Common myeloid progenitor, CD34-positive (primary cell): ENCODE measurements at regions not wholly inside any gene's neighbourhood (a gene's known extent, or its start where the extent isn't known, plus 50 kb on each side); places are given as distances from the start of the nearest gene placed in this dataset.

Source experiments
- CTCF ChIA-PET: fragments of 350-600 bp; sonication (Branson Sonifier 250); formaldehyde crosslinking; loops from one replicate; lab custom pipeline; 2021; ENCODE audit warnings: antibody characterized with exemption; lab: Charles Lee
- POLR2A ChIA-PET: fragments of 350-600 bp; sonication (Branson Sonifier 250); formaldehyde crosslinking; loops from one replicate; lab custom pipeline; 2021; ENCODE audit warnings: antibody characterized with exemption; lab: Charles Lee
- DNase-seq, 3 donors: peaks; one replicate each; pipeline versions ENCODE4 v3.0.0 to v3.0.0-alpha.2; 2013
- H3K27ac ChIP-seq, 2 experiments: 1 replicate in 1 of 2; 2 replicates in 1 of 2; pipeline ENCODE4 v1.7.0; 2013; ENCODE audit warnings: inconsistent platforms in 2 of 2, low read length in 2 of 2, mild to moderate bottlenecking in 2 of 2, low read depth in 1 of 2, moderate library complexity in 1 of 2; ENCODE audit not compliant: severe bottlenecking in 2 of 2, insufficient read depth in 1 of 2, poor library complexity in 1 of 2
- H3K27me3 ChIP-seq, 5 experiments: replicated peaks in 2 of 5; 1 replicate in 3 of 5; 2 replicates in 2 of 5; pipeline versions ENCODE4 v1.6.1 to v1.7.0; 2013; ENCODE audit warnings: low read length in 4 of 5, mild to moderate bottlenecking in 2 of 5, moderate library complexity in 2 of 5, inconsistent platforms in 1 of 5; ENCODE audit not compliant: insufficient read depth in 5 of 5, control insufficient read depth in 4 of 5
- H3K36me3 ChIP-seq, 4 experiments: 1 replicate in 2 of 4; 2 replicates in 2 of 4; pipeline versions ENCODE4 v1.6.1 to v1.7.0; 2013; ENCODE audit warnings: low read length in 3 of 4, control low read depth in 1 of 4, mild to moderate bottlenecking in 1 of 4; ENCODE audit not compliant: control insufficient read depth in 4 of 4, insufficient read depth in 4 of 4
- H3K4me1 ChIP-seq, 4 experiments: 1 replicate in 3 of 4; 2 replicates in 1 of 4; pipeline versions ENCODE4 v1.6.1 to v1.7.1; 2013; ENCODE audit warnings: low read length in 3 of 4, mild to moderate bottlenecking in 3 of 4, control low read depth in 1 of 4, inconsistent platforms in 1 of 4, moderate library complexity in 1 of 4; ENCODE audit not compliant: control insufficient read depth in 4 of 4, insufficient read depth in 4 of 4; ENCODE audit errors: control extremely low read depth in 1 of 4
- H3K4me3 ChIP-seq, 7 experiments: 1 replicate in 4 of 7; 2 replicates in 3 of 7; pipeline versions ENCODE4 v1.5.1 to v1.7.0; 2013; ENCODE audit warnings: mild to moderate bottlenecking in 7 of 7, low read length in 6 of 7, moderate library complexity in 6 of 7, inconsistent platforms in 2 of 7, low read depth in 2 of 7, control low read depth in 1 of 7; ENCODE audit not compliant: insufficient read depth in 4 of 7, control insufficient read depth in 1 of 7; ENCODE audit errors: extremely low read depth in 1 of 7
- H3K9me3 ChIP-seq, 5 experiments: 1 replicate in 4 of 5; 2 replicates in 1 of 5; pipeline versions ENCODE4 v1.6.1 to v1.7.1; 2013; ENCODE audit warnings: low read length in 4 of 5, mild to moderate bottlenecking in 2 of 5, inconsistent platforms in 1 of 5, low read depth in 1 of 5, moderate library complexity in 1 of 5; ENCODE audit not compliant: control insufficient read depth in 4 of 5, insufficient read depth in 2 of 5; ENCODE audit errors: control extremely low read depth in 1 of 5
- WGBS: methylation state at CpG from one replicate; pipeline ENCODE4 v1.1.5; 2013; ENCODE audit not compliant: insufficient coverage; 5-methylcytosine and 5-hydroxymethylcytosine counted together

- Histone ChIP-seq H3K27ac (no peak overlapping the region), H3K27me3 (peaks cover 0 to 2% (median 0%) of the 10 kb centered on the region in 5 experiments), H3K36me3 (no peaks in the 10 kb centered on the region), H3K9me3 (no peaks in the 10 kb centered on the region), H3K4me3 (no peak overlapping the region), H3K4me1 (no peaks in the 10 kb centered on the region)
- no peak for DNase-seq
- CTCF ChIA-PET: interaction anchor here (1.2 kb wide), 1 partner anchor 42 kb away, joined by 3 read pairs; no protein-coding TSS in a partner anchor
- POLR2A ChIA-PET: no interaction called here
- 86% methylated on average over 1 of the region's 4 CpGs for WGBS
Observed at GRCh38 chr17:57201481-57201880, 54.8 kb upstream of the MSI2 start.

- Histone ChIP-seq H3K4me1 (no peaks in the 10 kb centered on the region), H3K36me3 (no peaks in the 10 kb centered on the region), H3K27me3 (peaks cover 0 to 2% (median 0%) of the 10 kb centered on the region in 5 experiments), H3K9me3 (peaks cover 0 to 8% (median 3%) of the 10 kb centered on the region in 5 experiments), H3K4me3 (no peak overlapping the region), H3K27ac (no peak overlapping the region)
- ChIA-PET POLR2A (no interaction called here), CTCF (interaction anchor here (1.6 kb wide), 1 partner anchor 33 kb away, joined by 4 read pairs; no protein-coding TSS in a partner anchor)
- 87% methylated on average over 2 of the region's 3 CpGs for WGBS
- no peak for DNase-seq
Observed at GRCh38 chr17:57203040-57203439, 53.3 kb upstream of the MSI2 start.
